ENCODE measurements at regions not wholly inside any gene's neighbourhood (a gene's known extent, or its start where the extent isn't known, plus 50 kb on each side); places are given as distances from the start of the nearest gene placed in this dataset.
A peak's percentile ranks its signal among the peaks of the same experiment; 100 is the strongest.

GRCh38 chr3:30473374-30474051 is 132.9 kb upstream of the TGFBR2 start:
- Histone ChIP-seq H3K9me3 (ENCODE audit: control insufficient read depth, insufficient read depth, low read depth, low read length) (no peaks in the 10 kb centered on the region), H3K9ac (ENCODE audit: insufficient read depth, low read length) (no peak overlapping the region), H3K79me2 (ENCODE audit: control insufficient read depth, insufficient read depth, low read length) (no peaks in the 10 kb centered on the region), H3K4me3 (replicated peaks in 1 of 4; ENCODE audit: control extremely low read depth in 1 of 4, insufficient read depth in 1 of 4, low read depth in 3 of 4, low read length in 4 of 4) (no peak overlapping the region), H3K4me2 (ENCODE audit: extremely low read depth, insufficient read depth, low read length) (no peak overlapping the region), H4K20me1 (ENCODE audit: control insufficient read depth, extremely low read depth, insufficient read depth, low read length) (no peaks in the 10 kb centered on the region), H3K36me3 (ENCODE audit: control insufficient read depth, insufficient read depth, low read length) (no peaks in the 10 kb centered on the region), H3K27ac (ENCODE audit: insufficient read depth, low read length) (no peak overlapping the region), H3K4me1 (ENCODE audit: control insufficient read depth, extremely low read depth, insufficient read depth, low read length) (peaks cover 4% of the 10 kb centered on the region), H2AFZ (ENCODE audit: low read length) (no peak overlapping the region), H3K27me3 (ENCODE audit: control insufficient read depth, insufficient read depth, low read length) (no peaks in the 10 kb centered on the region)
- DNase-seq (ENCODE audit: low read depth in 2 of 2), result peak; percentile 67 to 77
- no peak for TF ChIP-seq CTCF (conservative IDR thresholded peaks at IDR 0.05 in 1 of 2, IDR thresholded peaks at IDR 0.05 in 1 of 2; ENCODE audit: low read depth in 1 of 2, low read length in 2 of 2)
- no peak for TF ChIP-seq EZH2 (IDR thresholded peaks at IDR 0.05; ENCODE audit: low read length, missing control alignments)

DNA sequence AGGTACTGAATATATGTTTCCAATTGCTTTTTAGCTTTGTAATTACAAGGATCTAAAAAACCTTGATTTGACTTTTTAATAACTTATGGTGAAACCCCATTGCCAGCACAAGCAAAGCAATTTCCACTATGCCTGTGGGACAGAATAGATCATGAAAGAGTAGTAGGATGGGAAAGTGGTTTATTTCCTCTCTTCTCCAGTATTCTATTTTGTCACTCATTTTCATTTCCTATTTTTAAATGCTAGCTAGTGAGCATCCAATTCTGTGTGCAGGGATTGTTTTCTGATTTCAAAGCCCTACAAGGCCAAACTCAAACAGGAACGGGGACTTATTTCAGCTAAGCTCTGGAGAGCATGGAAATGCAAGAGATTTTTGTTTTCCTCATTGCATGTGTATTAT is 132.0 kb upstream of the TGFBR2 start:
- peaks cover 4% of the 10 kb centered on the region for H3K4me1 ChIP-seq (ENCODE audit: control insufficient read depth, extremely low read depth, insufficient read depth, low read length)
- H3K9ac ChIP-seq (ENCODE audit: insufficient read depth, low read length), result no peak overlapping the region
- H3K27me3 ChIP-seq (ENCODE audit: control insufficient read depth, insufficient read depth, low read length), result no peaks in the 10 kb centered on the region
- H4K20me1 ChIP-seq (ENCODE audit: control insufficient read depth, extremely low read depth, insufficient read depth, low read length), result no peaks in the 10 kb centered on the region
- no peak for TF ChIP-seq CTCF (conservative IDR thresholded peaks at IDR 0.05 in 1 of 2, IDR thresholded peaks at IDR 0.05 in 1 of 2; ENCODE audit: low read depth in 1 of 2, low read length in 2 of 2)
- TF ChIP-seq EZH2 (IDR thresholded peaks at IDR 0.05; ENCODE audit: low read length, missing control alignments), result no peak
- no peak overlapping the region for H2AFZ ChIP-seq (ENCODE audit: low read length)
- no peak overlapping the region for H3K4me3 ChIP-seq (replicated peaks in 1 of 4; ENCODE audit: control extremely low read depth in 1 of 4, insufficient read depth in 1 of 4, low read depth in 3 of 4, low read length in 4 of 4)
- H3K4me2 ChIP-seq (ENCODE audit: extremely low read depth, insufficient read depth, low read length), result no peak overlapping the region
- DNase-seq (ENCODE audit: low read depth in 2 of 2), result no peak
- H3K36me3 ChIP-seq (ENCODE audit: control insufficient read depth, insufficient read depth, low read length), result no peaks in the 10 kb centered on the region
- no peaks in the 10 kb centered on the region for H3K9me3 ChIP-seq (ENCODE audit: control insufficient read depth, insufficient read depth, low read depth, low read length)
- H3K79me2 ChIP-seq (ENCODE audit: control insufficient read depth, insufficient read depth, low read length), result no peaks in the 10 kb centered on the region
- no peak overlapping the region for H3K27ac ChIP-seq (ENCODE audit: insufficient read depth, low read length)

DNA sequence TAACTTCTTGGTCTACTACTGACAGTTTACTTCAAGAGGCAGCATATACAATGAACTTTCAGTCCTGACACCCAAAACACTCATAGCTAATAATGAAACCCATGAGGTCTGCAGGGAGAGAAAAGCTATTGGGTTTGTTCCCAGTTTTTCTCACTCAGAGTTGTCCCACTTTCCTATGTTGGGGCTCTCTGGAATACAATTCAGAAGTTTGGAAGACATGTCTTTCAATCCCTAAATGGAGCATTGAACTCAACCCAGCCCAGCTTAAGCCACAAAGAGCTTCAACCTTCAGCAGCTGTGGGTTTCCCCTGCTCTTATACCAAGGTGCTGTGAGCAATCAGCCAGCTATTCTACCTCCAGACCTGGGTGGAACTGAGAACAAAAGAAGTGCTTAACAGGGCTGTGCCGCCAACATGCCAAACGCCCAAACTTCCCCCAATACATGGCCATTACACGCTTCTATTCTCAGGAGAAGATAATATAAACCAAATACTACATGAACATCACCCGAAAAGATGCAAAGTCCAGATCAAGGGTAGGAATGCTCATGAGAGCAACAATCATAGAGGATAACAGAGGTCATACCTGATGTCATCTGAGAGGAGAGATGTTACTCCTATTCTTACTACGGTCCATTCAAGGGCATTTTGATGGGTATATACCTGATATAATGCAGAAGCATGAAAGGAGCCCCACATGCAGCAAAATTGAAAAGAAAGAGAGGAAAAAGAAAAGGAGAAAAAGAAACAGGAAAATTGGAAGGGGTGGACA is 131.2 kb upstream of the TGFBR2 start:
- peak in 1 of 2 donors; percentile 30 for DNase-seq (ENCODE audit: low read depth in 2 of 2)
- Histone ChIP-seq H4K20me1 (ENCODE audit: control insufficient read depth, extremely low read depth, insufficient read depth, low read length) (no peaks in the 10 kb centered on the region), H2AFZ (ENCODE audit: low read length) (no peak overlapping the region), H3K27me3 (ENCODE audit: control insufficient read depth, insufficient read depth, low read length) (no peaks in the 10 kb centered on the region), H3K9ac (ENCODE audit: insufficient read depth, low read length) (no peak overlapping the region), H3K4me1 (ENCODE audit: control insufficient read depth, extremely low read depth, insufficient read depth, low read length) (peaks cover 4% of the 10 kb centered on the region), H3K9me3 (ENCODE audit: control insufficient read depth, insufficient read depth, low read depth, low read length) (no peaks in the 10 kb centered on the region), H3K4me3 (replicated peaks in 1 of 4; ENCODE audit: control extremely low read depth in 1 of 4, insufficient read depth in 1 of 4, low read depth in 3 of 4, low read length in 4 of 4) (no peak overlapping the region), H3K79me2 (ENCODE audit: control insufficient read depth, insufficient read depth, low read length) (no peaks in the 10 kb centered on the region), H3K27ac (ENCODE audit: insufficient read depth, low read length) (no peak overlapping the region), H3K36me3 (ENCODE audit: control insufficient read depth, insufficient read depth, low read length) (no peaks in the 10 kb centered on the region), H3K4me2 (ENCODE audit: extremely low read depth, insufficient read depth, low read length) (no peak overlapping the region)
- TF ChIP-seq CTCF (conservative IDR thresholded peaks at IDR 0.05 in 1 of 2, IDR thresholded peaks at IDR 0.05 in 1 of 2; ENCODE audit: low read depth in 1 of 2, low read length in 2 of 2) (no peak), EZH2 (IDR thresholded peaks at IDR 0.05; ENCODE audit: low read length, missing control alignments) (no peak)

All from fibroblast of lung (primary cell).